H9 (cell line): ENCODE measurements at regions not wholly inside any gene's neighbourhood (a gene's known extent, or its start where the extent isn't known, plus 50 kb on each side); places are given as distances from the start of the nearest gene placed in this dataset.

Experiments used
- DNase-seq: peaks from one replicate; pipeline ENCODE4 v3.0.0-alpha.2; 2017
- H2AFZ ChIP-seq: one replicate; pipeline ENCODE4 v1.6.1; 2013; ENCODE audit warnings: mild to moderate bottlenecking, low read length, control low read depth, moderate library complexity
- H2AK5ac ChIP-seq: 2 replicates; pipeline ENCODE4 v1.6.1; 2013; ENCODE audit warnings: low read length, control low read depth, mixed read lengths; ENCODE audit not compliant: insufficient read length
- H2BK120ac ChIP-seq: one replicate; pipeline ENCODE4 v1.6.1; 2013; ENCODE audit warnings: low read depth, mild to moderate bottlenecking, low read length, control low read depth, inconsistent platforms; ENCODE audit not compliant: poor library complexity, severe bottlenecking
- H2BK12ac ChIP-seq: 2 replicates; pipeline ENCODE4 v1.6.1; 2013; ENCODE audit warnings: low read length, control low read depth, mixed read lengths, low read depth; ENCODE audit not compliant: insufficient read length
- H2BK15ac ChIP-seq: 2 replicates; pipeline ENCODE4 v1.6.1; 2013; ENCODE audit warnings: low read depth, low read length, control low read depth
- H2BK20ac ChIP-seq: one replicate; pipeline ENCODE4 v1.6.1; 2013; ENCODE audit warnings: low read depth, mild to moderate bottlenecking, low read length, control low read depth, inconsistent platforms; ENCODE audit not compliant: poor library complexity, severe bottlenecking
- H2BK5ac ChIP-seq: 2 replicates; pipeline ENCODE4 v1.6.1; 2013; ENCODE audit warnings: low read length, control low read depth, mixed read lengths; ENCODE audit not compliant: insufficient read length
- H3K14ac ChIP-seq: 2 replicates; pipeline ENCODE4 v1.6.1; 2013; ENCODE audit warnings: low read length, control low read depth; ENCODE audit not compliant: insufficient read depth
- H3K18ac ChIP-seq: 2 replicates; pipeline ENCODE4 v1.6.1; 2013; ENCODE audit warnings: low read depth, mild to moderate bottlenecking, mixed read lengths, low read length, control low read depth; ENCODE audit not compliant: insufficient read length
- H3K23ac ChIP-seq: 2 replicates; pipeline ENCODE4 v1.6.1; 2013; ENCODE audit warnings: low read length, control low read depth, mixed read lengths, low read depth; ENCODE audit not compliant: insufficient read length
- H3K23me2 ChIP-seq: 2 replicates; pipeline ENCODE4 v1.6.1; 2013; ENCODE audit warnings: low read depth, mild to moderate bottlenecking, mixed read lengths, low read length, control low read depth; ENCODE audit not compliant: insufficient read length, poor library complexity, severe bottlenecking
- H3K27ac ChIP-seq: 2 replicates; pipeline ENCODE4 v1.5.1; 2013; ENCODE audit warnings: low read length, control low read depth, mixed read lengths, low read depth; ENCODE audit not compliant: insufficient read length
- H3K27me3 ChIP-seq: 2 replicates; pipeline ENCODE4 v1.6.1; 2013; ENCODE audit warnings: low read length, control low read depth, inconsistent platforms; ENCODE audit not compliant: insufficient read depth
- H3K4ac ChIP-seq: 2 replicates; pipeline ENCODE4 v1.6.1; 2013; ENCODE audit warnings: low read depth, mild to moderate bottlenecking, control low read depth, inconsistent platforms, low read length, moderate library complexity
- H3K4me1 ChIP-seq: 2 replicates; pipeline ENCODE4 v1.6.1; 2013; ENCODE audit warnings: low read length, control low read depth, inconsistent platforms; ENCODE audit not compliant: insufficient read depth
- H3K4me2 ChIP-seq: 2 replicates; pipeline ENCODE4 v1.6.1; 2013; ENCODE audit warnings: low read length, control low read depth, mixed read lengths; ENCODE audit not compliant: insufficient read length, insufficient read depth
- H3K56ac ChIP-seq: 2 replicates; pipeline ENCODE4 v1.6.1; 2013; ENCODE audit warnings: low read depth, mild to moderate bottlenecking, mixed read lengths, low read length, control low read depth; ENCODE audit not compliant: insufficient read length
- H3K79me1 ChIP-seq: 2 replicates; pipeline ENCODE4 v1.6.1; 2013; ENCODE audit warnings: low read depth, mild to moderate bottlenecking, moderate library complexity, low read length, control low read depth, inconsistent platforms; ENCODE audit not compliant: insufficient read depth, poor library complexity, severe bottlenecking
- H3K79me2 ChIP-seq: 2 replicates; pipeline ENCODE4 v1.6.1; 2013; ENCODE audit warnings: low read length, control low read depth, inconsistent platforms; ENCODE audit not compliant: insufficient read depth
- H3K9ac ChIP-seq: 2 replicates; pipeline ENCODE4 v1.6.1; 2013; ENCODE audit warnings: low read length, control low read depth, mixed read lengths; ENCODE audit not compliant: insufficient read length; ENCODE audit errors: extremely low read depth
- H3K9me3 ChIP-seq: one replicate; pipeline ENCODE4 v1.6.1; 2013; ENCODE audit warnings: low read depth, low read length, inconsistent platforms; ENCODE audit not compliant: control insufficient read depth
- H3T11ph ChIP-seq: one replicate; pipeline ENCODE4 v1.6.1; 2013; ENCODE audit warnings: mild to moderate bottlenecking, low read length, control low read depth, inconsistent platforms
- H4K20me1 ChIP-seq: one replicate; pipeline ENCODE4 v1.6.1; 2013; ENCODE audit not compliant: control insufficient read depth, insufficient read length, insufficient read depth
- H4K5ac ChIP-seq: 2 replicates; pipeline ENCODE4 v1.6.1; 2013; ENCODE audit warnings: low read depth, mild to moderate bottlenecking, mixed read lengths, low read length, control low read depth; ENCODE audit not compliant: insufficient read length
- H4K8ac ChIP-seq: replicated peaks from 2 replicates; pipeline ENCODE4 v1.6.1; 2013; ENCODE audit warnings: low read length, control low read depth, mixed read lengths, low read depth; ENCODE audit not compliant: insufficient read length
- H4K91ac ChIP-seq: 2 replicates; pipeline ENCODE4 v1.6.1; 2013; ENCODE audit warnings: low read depth, mild to moderate bottlenecking, moderate library complexity, mixed read lengths, low read length, control low read depth; ENCODE audit not compliant: insufficient read length
- H3K27ac Mint-ChIP-seq, 3 experiments: 2 replicates in 2 of 3; 3 replicates in 1 of 3; pipeline ENCODE4 v1.8.0; 2020 to 2021; ENCODE audit warnings: mixed read lengths in 3 of 3, mild to moderate bottlenecking in 1 of 3, moderate library complexity in 1 of 3
- H3K27me3 Mint-ChIP-seq: 2 replicates; pipeline ENCODE4 v1.8.0; 2021; ENCODE audit warnings: low read depth, mild to moderate bottlenecking, moderate library complexity, mixed read lengths
- H3K36me3 Mint-ChIP-seq, 3 experiments: 2 replicates in 2 of 3; 3 replicates in 1 of 3; pipeline ENCODE4 v1.8.0; 2020 to 2021; ENCODE audit warnings: low read depth in 3 of 3, mixed read lengths in 3 of 3; ENCODE audit not compliant: insufficient read depth in 1 of 3
- H3K4me1 Mint-ChIP-seq, 2 experiments: 2 replicates each; pipeline ENCODE4 v1.8.0; 2020; ENCODE audit warnings: mixed read lengths in 2 of 2
- H3K4me3 Mint-ChIP-seq, 2 experiments: 2 replicates in 1 of 2; 3 replicates in 1 of 2; pipeline ENCODE4 v1.8.0; 2020 to 2021; ENCODE audit warnings: mild to moderate bottlenecking in 2 of 2, mixed read lengths in 2 of 2, moderate library complexity in 1 of 2
- H3K9me3 Mint-ChIP-seq, 2 experiments: 2 replicates in 1 of 2; 3 replicates in 1 of 2; pipeline ENCODE4 v1.8.0; 2020; ENCODE audit warnings: mild to moderate bottlenecking in 2 of 2, mixed read lengths in 2 of 2, moderate library complexity in 1 of 2
- WGBS: extraction: QIAGEN DNeasy Blood & Tissue Kit; methylation state at CpG from one replicate; pipeline ENCODE4 v1.1.7; 2013; ENCODE audit warnings: missing lambda C conversion rate, low lambda C conversion rate, mixed read lengths; ENCODE audit not compliant: insufficient read length; ENCODE audit errors: extremely low coverage; 5-methylcytosine and 5-hydroxymethylcytosine counted together
- TF ChIP-seq, protein P1 (sequence below): fragments of 200-600 bp; sonication (generic); conservative IDR thresholded peaks from 3 replicates; pipeline ENCODE4 v1.8.0; 2021; ENCODE audit warnings: antibody characterized with exemption, mild to moderate bottlenecking

- no peaks in the 10 kb centered on the region for H3K4me1 Mint-ChIP-seq
- H3K27me3 Mint-ChIP-seq: peaks cover 43% of the 10 kb centered on the region
- Histone ChIP-seq H3K4me2 (no peak overlapping the region), H3K14ac (no peak overlapping the region), H3T11ph (no peak overlapping the region), H2BK20ac (no peak overlapping the region), H4K20me1 (no peaks in the 10 kb centered on the region), H3K23me2 (no peaks in the 10 kb centered on the region), H3K79me1 (no peaks in the 10 kb centered on the region), H4K8ac (no peak overlapping the region), H3K9ac (no peak overlapping the region), H4K91ac (no peak overlapping the region), H4K5ac (no peak overlapping the region), H3K4me1 (no peaks in the 10 kb centered on the region), H3K23ac (no peak overlapping the region), H3K4ac (no peak overlapping the region), H3K27me3 (0 out of 2 replicates have a peak, but pooled peaks cover 4% of the 10 kb centered on the region), H2BK120ac (no peak overlapping the region), H2BK15ac (no peak overlapping the region), H2AFZ (no peak overlapping the region), H3K27ac (no peak overlapping the region), H3K18ac (no peak overlapping the region), H3K79me2 (no peaks in the 10 kb centered on the region), H2BK12ac (no peak overlapping the region), H3K56ac (no peak overlapping the region), H2AK5ac (no peak overlapping the region), H2BK5ac (no peak overlapping the region), H3K9me3 (no peaks in the 10 kb centered on the region)
- WGBS: no CpG with 5 or more reads among the region's 2 CpGs
- DNase-seq: no peak
- H3K27ac Mint-ChIP-seq: no peak overlapping the region
- no peaks in the 10 kb centered on the region for H3K9me3 Mint-ChIP-seq
- no peaks in the 10 kb centered on the region for H3K36me3 Mint-ChIP-seq
- TF ChIP-seq, protein P1, sequence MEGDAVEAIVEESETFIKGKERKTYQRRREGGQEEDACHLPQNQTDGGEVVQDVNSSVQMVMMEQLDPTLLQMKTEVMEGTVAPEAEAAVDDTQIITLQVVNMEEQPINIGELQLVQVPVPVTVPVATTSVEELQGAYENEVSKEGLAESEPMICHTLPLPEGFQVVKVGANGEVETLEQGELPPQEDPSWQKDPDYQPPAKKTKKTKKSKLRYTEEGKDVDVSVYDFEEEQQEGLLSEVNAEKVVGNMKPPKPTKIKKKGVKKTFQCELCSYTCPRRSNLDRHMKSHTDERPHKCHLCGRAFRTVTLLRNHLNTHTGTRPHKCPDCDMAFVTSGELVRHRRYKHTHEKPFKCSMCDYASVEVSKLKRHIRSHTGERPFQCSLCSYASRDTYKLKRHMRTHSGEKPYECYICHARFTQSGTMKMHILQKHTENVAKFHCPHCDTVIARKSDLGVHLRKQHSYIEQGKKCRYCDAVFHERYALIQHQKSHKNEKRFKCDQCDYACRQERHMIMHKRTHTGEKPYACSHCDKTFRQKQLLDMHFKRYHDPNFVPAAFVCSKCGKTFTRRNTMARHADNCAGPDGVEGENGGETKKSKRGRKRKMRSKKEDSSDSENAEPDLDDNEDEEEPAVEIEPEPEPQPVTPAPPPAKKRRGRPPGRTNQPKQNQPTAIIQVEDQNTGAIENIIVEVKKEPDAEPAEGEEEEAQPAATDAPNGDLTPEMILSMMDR: no peak
- no peak overlapping the region for H3K4me3 Mint-ChIP-seq
Measured at GRCh38 chr15:96075895-96076294, 254.6 kb upstream of the NR2F2 start.
